IMR-90 (cell line): ENCODE measurements at regions not wholly inside any gene's neighbourhood (a gene's known extent, or its start where the extent isn't known, plus 50 kb on each side); places are given as distances from the start of the nearest gene placed in this dataset.

Experiments used
- ATAC-seq: fragments of 200-7000 bp; cut with Tn5 transposase; 2 replicates; pipeline ENCODE4 v1.9.1; 2020; ENCODE audit warnings: low read depth, mild to moderate bottlenecking, moderate library complexity
- BruUV-seq: library from RNA; stranded (reverse); fragments of 400-500 nt; replicated peaks from 2 replicates; lab custom pipeline; 2021; lab: Mats Ljungman, UMichigan
- CTCF ChIA-PET: fragments of 300-600 bp; formaldehyde crosslinking; extraction: SDS; loops from one replicate; lab custom pipeline; 2021; ENCODE audit warnings: antibody characterized with exemption; lab: Yijun Ruan, JAX
- POLR2A ChIA-PET: fragments of 300-600 bp; sonication (Branson Sonifier 250); formaldehyde crosslinking; loops from one replicate; lab custom pipeline; 2022; ENCODE audit warnings: antibody characterized with exemption; ENCODE audit not compliant: unreplicated experiment; lab: Charles Lee
- DNase-seq: peaks from one replicate; pipeline ENCODE4 v3.0.0; 2013
- H2AFZ ChIP-seq: replicated peaks from 2 replicates; pipeline ENCODE3; 2013; ENCODE audit warnings: low read length, mild to moderate bottlenecking; ENCODE audit not compliant: poor library complexity
- H2AK5ac ChIP-seq: 2 replicates; pipeline ENCODE4 v1.6.1; 2013; ENCODE audit warnings: low read depth, low read length, inconsistent platforms
- H2AK9ac ChIP-seq: replicated peaks from 2 replicates; pipeline ENCODE3; 2013; ENCODE audit warnings: mild to moderate bottlenecking, low read depth, low read length, moderate library complexity; ENCODE audit not compliant: poor library complexity
- H2BK120ac ChIP-seq: 2 replicates; pipeline ENCODE4 v1.6.1; 2013; ENCODE audit warnings: low read depth, low read length, inconsistent platforms
- H2BK15ac ChIP-seq: 3 replicates; pipeline ENCODE4 v1.6.1; 2013; ENCODE audit warnings: low read depth, low read length, inconsistent platforms
- H2BK20ac ChIP-seq: 2 replicates; pipeline ENCODE4 v1.6.1; 2013; ENCODE audit warnings: low read depth, mild to moderate bottlenecking, inconsistent platforms, low read length, moderate library complexity
- H2BK5ac ChIP-seq: 2 replicates; pipeline ENCODE4 v1.6.1; 2013; ENCODE audit warnings: mild to moderate bottlenecking, low read depth, low read length, inconsistent platforms; ENCODE audit not compliant: poor library complexity, severe bottlenecking
- H3K14ac ChIP-seq: replicated peaks from 2 replicates; pipeline ENCODE4 v1.6.1; 2013; ENCODE audit warnings: low read depth, low read length, inconsistent platforms
- H3K18ac ChIP-seq: 2 replicates; pipeline ENCODE4 v1.6.1; 2013; ENCODE audit warnings: low read depth, low read length, control low read depth
- H3K23ac ChIP-seq: 2 replicates; pipeline ENCODE4 v1.6.1; 2013; ENCODE audit warnings: low read depth, low read length, inconsistent platforms
- H3K27ac ChIP-seq: 2 replicates; pipeline ENCODE4 v1.5.1; 2013; ENCODE audit warnings: mild to moderate bottlenecking, control low read depth, low read length; ENCODE audit not compliant: insufficient read depth
- H3K27me3 ChIP-seq: 2 replicates; pipeline ENCODE4 v1.6.1; 2013; ENCODE audit warnings: low read length; ENCODE audit not compliant: control insufficient read depth, insufficient read depth
- H3K36me3 ChIP-seq: 2 replicates; pipeline ENCODE4 v1.6.1; 2013; ENCODE audit warnings: low read length, mixed read lengths; ENCODE audit not compliant: control insufficient read depth, insufficient read depth
- H3K4ac ChIP-seq: 2 replicates; pipeline ENCODE4 v1.6.1; 2013; ENCODE audit warnings: low read depth, low read length, inconsistent platforms
- H3K4me1 ChIP-seq: 2 replicates; pipeline ENCODE4 v1.6.1; 2013; ENCODE audit warnings: low read length, mixed read lengths; ENCODE audit not compliant: control insufficient read depth, insufficient read depth
- H3K4me2 ChIP-seq: 2 replicates; pipeline ENCODE4 v1.6.1; 2013; ENCODE audit warnings: low read depth, mild to moderate bottlenecking, control low read depth, low read length, moderate library complexity
- H3K4me3 ChIP-seq: 2 replicates; pipeline ENCODE4 v1.5.1; 2013; ENCODE audit warnings: low read depth, mild to moderate bottlenecking, control low read depth, low read length, moderate library complexity; ENCODE audit not compliant: insufficient read depth
- H3K56ac ChIP-seq: 2 replicates; pipeline ENCODE4 v1.6.1; 2013; ENCODE audit warnings: low read length, inconsistent platforms; ENCODE audit not compliant: insufficient read depth; ENCODE audit errors: extremely low read depth
- H3K79me1 ChIP-seq, 2 experiments: 2 replicates each; pipeline ENCODE4 v1.6.1; 2013; ENCODE audit warnings: low read length in 2 of 2, inconsistent platforms in 1 of 2, low read depth in 1 of 2
- H3K9ac ChIP-seq: 2 replicates; pipeline ENCODE4 v1.6.1; 2013; ENCODE audit warnings: low read depth, low read length, control low read depth
- H3K9me1 ChIP-seq: 2 replicates; pipeline ENCODE4 v1.6.1; 2013; ENCODE audit warnings: low read length, inconsistent platforms; ENCODE audit not compliant: insufficient read depth
- H3K9me3 ChIP-seq: 2 replicates; pipeline ENCODE4 v1.6.1; 2013; ENCODE audit warnings: low read length; ENCODE audit not compliant: control insufficient read depth, insufficient read depth
- H4K20me1 ChIP-seq: 2 replicates; pipeline ENCODE4 v1.6.1; 2013; ENCODE audit warnings: low read length, inconsistent platforms; ENCODE audit not compliant: insufficient read depth
- H4K5ac ChIP-seq: 2 replicates; pipeline ENCODE4 v1.6.1; 2013; ENCODE audit warnings: mild to moderate bottlenecking, low read depth, low read length, control low read depth
- H4K8ac ChIP-seq, 2 experiments: 2 replicates each; pipeline ENCODE4 v1.6.1; 2013; ENCODE audit warnings: low read depth in 2 of 2, low read length in 2 of 2, control low read depth in 1 of 2, inconsistent platforms in 1 of 2
- H4K91ac ChIP-seq: 2 replicates; pipeline ENCODE4 v1.6.1; 2013; ENCODE audit warnings: low read depth, low read length, inconsistent platforms; ENCODE audit not compliant: insufficient read depth
- MXI1 ChIP-seq: IDR thresholded peaks from 2 replicates; pipeline ENCODE4 v1.6.1; 2012; ENCODE audit warnings: low read depth, mild to moderate bottlenecking, low read length, moderate library complexity, borderline replicate concordance
- WGBS, 2 experiments: methylation state at CpG; one replicate each; pipeline versions ENCODE4 v1.1.5 to v1.1.7; 2013; ENCODE audit warnings: missing lambda C conversion rate in 2 of 2; ENCODE audit not compliant: insufficient read length in 1 of 2; ENCODE audit errors: extremely low coverage in 2 of 2; 5-methylcytosine and 5-hydroxymethylcytosine counted together
- dilution Hi-C: fragments of 300-500 bp; cut with HindIII; formaldehyde crosslinking; loops from one replicate; pipeline ENCODE4 v1.14.3; 2018; ENCODE audit warnings: low sequenced_read_pairs; ENCODE audit not compliant: unreplicated experiment
- in situ Hi-C: fragments of 300-500 bp; cut with MboI; formaldehyde crosslinking; loops from 3 replicates; pipeline ENCODE4 v1.14.3; 2019; ENCODE audit warnings: low sequenced_read_pairs, inconsistent platforms, mixed read lengths
- intact Hi-C: fragments of 100-400 bp; cut with micrococcal nuclease; formaldehyde crosslinking; loops from 2 replicates; pipeline ENCODE4 v1.10.0; 2022

- no peak overlapping the region for H2BK5ac ChIP-seq
- no CpG with 5 or more reads among the region's 3 CpGs for WGBS, 2 experiments
- no peak overlapping the region for H3K23ac ChIP-seq
- no peaks in the 10 kb centered on the region for H3K9me3 ChIP-seq
- H2BK20ac ChIP-seq = no peak overlapping the region
- H3K27ac ChIP-seq = no peak overlapping the region
- CTCF ChIA-PET = no interaction called here
- no peaks in the 10 kb centered on the region for H3K9me1 ChIP-seq
- H2BK120ac ChIP-seq = no peak overlapping the region
- intact Hi-C loops = no loop called here
- in situ Hi-C loops = no loop called here
- no peak overlapping the region for H3K14ac ChIP-seq
- H2AFZ ChIP-seq = no peak overlapping the region
- no peak overlapping the region for H3K4ac ChIP-seq
- dilution Hi-C loops = no loop called here
- H2AK5ac ChIP-seq = no peak overlapping the region
- H3K18ac ChIP-seq = no peak overlapping the region
- no peak overlapping the region for H4K8ac ChIP-seq
- no peaks in the 10 kb centered on the region for H3K36me3 ChIP-seq
- H4K5ac ChIP-seq = no peak overlapping the region
- TF ChIP-seq MXI1 = no peak
- H3K4me1 ChIP-seq = no peaks in the 10 kb centered on the region
- no peak overlapping the region for H4K91ac ChIP-seq
- H3K56ac ChIP-seq = no peak overlapping the region
- H3K4me2 ChIP-seq = no peak overlapping the region
- no peak overlapping the region for H2AK9ac ChIP-seq
- no peak overlapping the region for H3K9ac ChIP-seq
- POLR2A ChIA-PET = no interaction called here
- no peaks in the 10 kb centered on the region for H4K20me1 ChIP-seq
- DNase-seq (no peak), ATAC-seq (no peak)
- no TSS peak for BruUV-seq
- H3K4me3 ChIP-seq = no peak overlapping the region
- peaks cover 1% of the 10 kb centered on the region; the same call in 1 of the 2 replicates for H3K27me3 ChIP-seq
- H2BK15ac ChIP-seq = no peak overlapping the region
- no peaks in the 10 kb centered on the region for H3K79me1 ChIP-seq
Observed at GRCh38 chr11:36790526-36790925, 192.5 kb upstream of the RAG2 start.
